A549 (cell line): ENCODE measurements at regions not wholly inside any gene's neighbourhood (a gene's known extent, or its start where the extent isn't known, plus 50 kb on each side); places are given as distances from the start of the nearest gene placed in this dataset.

ENCODE experiments used
- ATAC-seq, 2 experiments: fragments of 200-7000 bp in 1 of 2; fragments of >200 bp in 1 of 2; cut with Nextera tagmentation in 1 of 2; cut with Tn5 transposase in 1 of 2; 3 replicates each; pipeline versions ENCODE4 v1.8.0 to v1.9.1; 2018 to 2020; ENCODE audit warnings: mild to moderate bottlenecking in 1 of 2, moderate library complexity in 1 of 2
- CTCF ChIA-PET: fragments of 300-600 bp; sonication (Branson Sonifier 250); formaldehyde crosslinking; extraction: SDS; loops from one replicate; lab custom pipeline; 2021; ENCODE audit warnings: antibody characterized with exemption, inconsistent platforms; lab: Yijun Ruan, JAX
- POLR2A ChIA-PET: fragments of 350-600 bp; formaldehyde crosslinking; extraction: SDS; loops from one replicate; lab custom pipeline; 2021; ENCODE audit warnings: antibody characterized with exemption, inconsistent platforms; lab: Yijun Ruan, JAX
- DNase-seq, 2 experiments: peaks; one replicate each; pipeline versions ENCODE4 v3.0.0 to v3.0.0-alpha.2; 2011 to 2016; ENCODE audit warnings: low read depth in 1 of 2, low spot score in 1 of 2
- FAIRE-seq: peaks from 2 replicates; lab custom pipeline; 2011; peaks lifted over from hg19 to GRCh38; lab: Jason Lieb, UNC
- H3K27ac ChIP-seq, 2 experiments: fragments of >200 bp; sonication (Bioruptor Twin); formaldehyde crosslinking; 3 replicates each; pipeline ENCODE4 v1.5.1; 2016 to 2017
- H3K4me1 ChIP-seq: fragments of >200 bp; sonication (Bioruptor Twin); formaldehyde crosslinking; 3 replicates; pipeline ENCODE4 v1.6.1; 2016
- H3K4me2 ChIP-seq: fragments of >200 bp; sonication (Bioruptor Twin); formaldehyde crosslinking; 3 replicates; pipeline ENCODE4 v1.6.1; 2016
- H3K4me3 ChIP-seq: fragments of >200 bp; sonication (Bioruptor Twin); formaldehyde crosslinking; 3 replicates; pipeline ENCODE4 v1.5.1; 2016
- H3K9me3 ChIP-seq: fragments of >200 bp; sonication (Bioruptor Twin); formaldehyde crosslinking; 3 replicates; pipeline ENCODE4 v1.6.1; 2016
- BHLHE40 ChIP-seq: IDR thresholded peaks from 2 replicates; pipeline ENCODE4 v1.6.1; 2012; ENCODE audit warnings: low read depth, low read length, inconsistent platforms
- CBX8 ChIP-seq: fragments of 200-600 bp; sonication (generic); IDR thresholded peaks from 2 replicates; pipeline ENCODE4 v1.6.1; 2016
- CEBPB ChIP-seq, 2 experiments: fragments of >200 bp in 1 of 2; sonication (Bioruptor Twin) in 1 of 2; formaldehyde crosslinking in 1 of 2; IDR thresholded peaks; 2 replicates each; pipeline ENCODE4 v1.6.1; 2012 to 2016
- CHD2 ChIP-seq: fragments of 150-350 bp; IDR thresholded peaks from 2 replicates; pipeline ENCODE4 v1.6.1; 2014; ENCODE audit warnings: low read length; ENCODE audit not compliant: partially characterized antibody
- ESRRA ChIP-seq: fragments of 150-350 bp; IDR thresholded peaks from 2 replicates; pipeline ENCODE4 v1.6.1; 2014; ENCODE audit warnings: mild to moderate bottlenecking, low read length, borderline replicate concordance
- FOSB ChIP-seq: fragments of 250-450 bp; sonication (Bioruptor Pico); IDR thresholded peaks from 2 replicates; pipeline ENCODE4 v1.5.0; 2020; ENCODE audit warnings: mild to moderate bottlenecking, moderate library complexity
- GATA3 ChIP-seq: IDR thresholded peaks from 2 replicates; pipeline ENCODE4 v1.6.1; 2012; ENCODE audit warnings: borderline replicate concordance
- HOXA7 ChIP-seq: fragments of 250-450 bp; sonication (Bioruptor Pico); IDR thresholded peaks from 2 replicates; pipeline ENCODE4 v1.5.0; 2020; ENCODE audit warnings: mild to moderate bottlenecking, moderate library complexity
- HOXB13 ChIP-seq: fragments of 250-450 bp; sonication (Bioruptor Pico); IDR thresholded peaks from 2 replicates; pipeline ENCODE4 v1.5.0; 2020; ENCODE audit warnings: low read depth, mild to moderate bottlenecking, moderate library complexity
- JUNB ChIP-seq: fragments of >200 bp; sonication (Bioruptor Twin); formaldehyde crosslinking; IDR thresholded peaks from 2 replicates; pipeline ENCODE4 v1.6.1; 2016
- KDM1A ChIP-seq: fragments of 200-600 bp; sonication (generic); IDR thresholded peaks from 2 replicates; pipeline ENCODE4 v1.6.1; 2016; ENCODE audit warnings: low read depth, mild to moderate bottlenecking
- KDM5A ChIP-seq: fragments of 200-600 bp; sonication (generic); IDR thresholded peaks from 2 replicates; pipeline ENCODE4 v1.6.1; 2016; ENCODE audit warnings: antibody characterized with exemption, mild to moderate bottlenecking
- MAZ ChIP-seq: fragments of 150-350 bp; IDR thresholded peaks from 2 replicates; pipeline ENCODE4 v1.6.1; 2014; ENCODE audit warnings: antibody characterized with exemption, low read depth, low read length, borderline replicate concordance
- NFE2L2 ChIP-seq: fragments of 150-350 bp; conservative IDR thresholded peaks from 2 replicates; pipeline ENCODE4 v1.6.1; 2014; ENCODE audit warnings: low read length
- RARB ChIP-seq: fragments of 250-450 bp; sonication (Bioruptor Pico); IDR thresholded peaks from 2 replicates; pipeline ENCODE4 v1.8.0; 2021; ENCODE audit warnings: mild to moderate bottlenecking, moderate library complexity
- RCOR1 ChIP-seq: fragments of 150-350 bp; IDR thresholded peaks from 2 replicates; pipeline ENCODE4 v1.6.1; 2014; ENCODE audit warnings: antibody characterized with exemption, low read length, low read depth
- ZC3H11A ChIP-seq: fragments of 450-650 bp; IDR thresholded peaks from 2 replicates; pipeline ENCODE4 v1.6.1; 2014; ENCODE audit warnings: antibody characterized with exemption, mild to moderate bottlenecking
- ZFP36 ChIP-seq: fragments of 450-650 bp; IDR thresholded peaks from 2 replicates; pipeline ENCODE4 v1.6.1; 2014; ENCODE audit warnings: borderline replicate concordance; ENCODE audit not compliant: partially characterized antibody
- WGBS: methylation state at CpG from one replicate; pipeline ENCODE4 v1.1.6; 2017; ENCODE audit errors: missing lambda C conversion rate; 5-methylcytosine and 5-hydroxymethylcytosine counted together
- TF ChIP-seq, protein P1 (sequence below): fragments of 150-350 bp; IDR thresholded peaks from 2 replicates; pipeline ENCODE4 v1.6.1; 2014; ENCODE audit warnings: low read depth, mild to moderate bottlenecking, low read length
- TF ChIP-seq, protein P2 (sequence below): fragments of >200 bp; sonication (Bioruptor Twin); formaldehyde crosslinking; IDR thresholded peaks from 3 replicates; pipeline ENCODE4 v1.5.1; 2016
- TF ChIP-seq, protein P3 (sequence below): fragments of 200-600 bp; sonication (generic); IDR thresholded peaks from 2 replicates; pipeline ENCODE4 v1.6.1; 2016; ENCODE audit warnings: antibody characterized with exemption, mild to moderate bottlenecking, moderate library complexity

DNA sequence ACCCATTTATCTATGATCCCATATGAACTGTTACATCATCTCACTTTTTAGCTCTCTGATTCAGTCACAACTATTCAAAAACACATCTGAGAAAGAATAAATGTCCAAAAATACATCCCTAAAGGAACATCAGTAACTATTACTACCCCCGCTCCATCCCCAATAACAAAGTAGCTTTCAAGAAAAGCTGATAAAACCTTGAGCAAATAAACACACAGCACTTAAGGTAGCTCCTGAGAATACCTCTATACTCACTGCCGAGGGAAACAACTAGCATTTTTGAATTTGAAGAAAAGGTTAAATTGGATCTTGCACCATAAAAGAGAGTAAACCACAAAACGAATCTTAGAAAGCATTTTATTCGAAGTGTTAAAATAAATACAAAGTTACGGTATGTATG lies 63.4 kb downstream of the PMAIP1 start:
- FAIRE-seq (no peak), DNase-seq (no peak), ATAC-seq (no peak)
- H3K9me3 ChIP-seq = no peaks in the 10 kb centered on the region
- POLR2A ChIA-PET = no interaction called here
- CTCF ChIA-PET = interaction anchor here (1.9 kb wide), 1 partner anchor 126 kb away, joined by 5 read pairs; no protein-coding TSS in a partner anchor
- 48% methylated on average over 5 of the region's 5 CpGs for WGBS
- no peak overlapping the region for H3K4me3 ChIP-seq
- no peak for TF ChIP-seq BHLHE40
- H3K4me2 ChIP-seq = no peak overlapping the region
- H3K27ac ChIP-seq = no peak overlapping the region
- peaks cover 7% of the 10 kb centered on the region; the same call in 2 of the 3 replicates for H3K4me1 ChIP-seq

DNA sequence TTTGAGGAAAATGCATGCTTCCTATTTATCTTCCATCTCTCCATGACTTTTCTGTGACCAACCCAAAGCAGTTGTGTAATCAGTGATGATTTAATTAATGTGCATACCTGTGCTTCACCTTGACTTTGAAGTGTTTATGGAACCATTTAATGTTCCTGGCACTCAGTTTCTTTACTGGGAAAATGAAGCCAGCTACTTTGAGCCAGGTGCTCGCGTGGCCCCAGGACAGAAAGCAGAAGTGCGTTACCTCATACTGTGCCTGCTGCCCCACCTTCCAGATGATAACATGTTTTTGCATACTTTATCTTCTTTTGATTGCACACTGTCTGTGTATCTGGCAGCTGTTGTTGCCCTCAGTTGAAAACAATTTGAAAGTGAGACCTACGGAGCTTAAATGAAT lies 61.3 kb downstream of the PMAIP1 start:
- Histone ChIP-seq H3K27ac (no peak overlapping the region), H3K4me1 (peaks cover 13% of the 10 kb centered on the region; the same call in 2 of the 3 replicates), H3K4me3 (no peak overlapping the region), H3K9me3 (no peaks in the 10 kb centered on the region), H3K4me2 (no peak overlapping the region)
- 89% methylated on average over 4 of the region's 4 CpGs for WGBS
- FAIRE-seq = no peak
- no peak for ATAC-seq
- TF ChIP-seq, protein P1, sequence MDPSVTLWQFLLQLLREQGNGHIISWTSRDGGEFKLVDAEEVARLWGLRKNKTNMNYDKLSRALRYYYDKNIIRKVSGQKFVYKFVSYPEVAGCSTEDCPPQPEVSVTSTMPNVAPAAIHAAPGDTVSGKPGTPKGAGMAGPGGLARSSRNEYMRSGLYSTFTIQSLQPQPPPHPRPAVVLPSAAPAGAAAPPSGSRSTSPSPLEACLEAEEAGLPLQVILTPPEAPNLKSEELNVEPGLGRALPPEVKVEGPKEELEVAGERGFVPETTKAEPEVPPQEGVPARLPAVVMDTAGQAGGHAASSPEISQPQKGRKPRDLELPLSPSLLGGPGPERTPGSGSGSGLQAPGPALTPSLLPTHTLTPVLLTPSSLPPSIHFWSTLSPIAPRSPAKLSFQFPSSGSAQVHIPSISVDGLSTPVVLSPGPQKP = no peak
- TF ChIP-seq CHD2 (no peak), CEBPB (IDR thresholded peaks at IDR 0.05) (no peak), JUNB (no peak), NFE2L2 (no peak), KDM1A (no peak), CBX8 (no peak), FOSB (CRISPR knock-in tag) (no peak), GATA3 (no peak), HOXB13 (CRISPR knock-in tag) (no peak), RARB (CRISPR knock-in tag) (no peak), KDM5A (no peak), ESRRA (no peak), HOXA7 (CRISPR knock-in tag) (no peak), ZC3H11A (no peak), RCOR1 (no peak), MAZ (no peak), ZFP36 (no peak)
- TF ChIP-seq, protein P2, sequence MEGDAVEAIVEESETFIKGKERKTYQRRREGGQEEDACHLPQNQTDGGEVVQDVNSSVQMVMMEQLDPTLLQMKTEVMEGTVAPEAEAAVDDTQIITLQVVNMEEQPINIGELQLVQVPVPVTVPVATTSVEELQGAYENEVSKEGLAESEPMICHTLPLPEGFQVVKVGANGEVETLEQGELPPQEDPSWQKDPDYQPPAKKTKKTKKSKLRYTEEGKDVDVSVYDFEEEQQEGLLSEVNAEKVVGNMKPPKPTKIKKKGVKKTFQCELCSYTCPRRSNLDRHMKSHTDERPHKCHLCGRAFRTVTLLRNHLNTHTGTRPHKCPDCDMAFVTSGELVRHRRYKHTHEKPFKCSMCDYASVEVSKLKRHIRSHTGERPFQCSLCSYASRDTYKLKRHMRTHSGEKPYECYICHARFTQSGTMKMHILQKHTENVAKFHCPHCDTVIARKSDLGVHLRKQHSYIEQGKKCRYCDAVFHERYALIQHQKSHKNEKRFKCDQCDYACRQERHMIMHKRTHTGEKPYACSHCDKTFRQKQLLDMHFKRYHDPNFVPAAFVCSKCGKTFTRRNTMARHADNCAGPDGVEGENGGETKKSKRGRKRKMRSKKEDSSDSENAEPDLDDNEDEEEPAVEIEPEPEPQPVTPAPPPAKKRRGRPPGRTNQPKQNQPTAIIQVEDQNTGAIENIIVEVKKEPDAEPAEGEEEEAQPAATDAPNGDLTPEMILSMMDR = no peak
- TF ChIP-seq, protein P3, sequence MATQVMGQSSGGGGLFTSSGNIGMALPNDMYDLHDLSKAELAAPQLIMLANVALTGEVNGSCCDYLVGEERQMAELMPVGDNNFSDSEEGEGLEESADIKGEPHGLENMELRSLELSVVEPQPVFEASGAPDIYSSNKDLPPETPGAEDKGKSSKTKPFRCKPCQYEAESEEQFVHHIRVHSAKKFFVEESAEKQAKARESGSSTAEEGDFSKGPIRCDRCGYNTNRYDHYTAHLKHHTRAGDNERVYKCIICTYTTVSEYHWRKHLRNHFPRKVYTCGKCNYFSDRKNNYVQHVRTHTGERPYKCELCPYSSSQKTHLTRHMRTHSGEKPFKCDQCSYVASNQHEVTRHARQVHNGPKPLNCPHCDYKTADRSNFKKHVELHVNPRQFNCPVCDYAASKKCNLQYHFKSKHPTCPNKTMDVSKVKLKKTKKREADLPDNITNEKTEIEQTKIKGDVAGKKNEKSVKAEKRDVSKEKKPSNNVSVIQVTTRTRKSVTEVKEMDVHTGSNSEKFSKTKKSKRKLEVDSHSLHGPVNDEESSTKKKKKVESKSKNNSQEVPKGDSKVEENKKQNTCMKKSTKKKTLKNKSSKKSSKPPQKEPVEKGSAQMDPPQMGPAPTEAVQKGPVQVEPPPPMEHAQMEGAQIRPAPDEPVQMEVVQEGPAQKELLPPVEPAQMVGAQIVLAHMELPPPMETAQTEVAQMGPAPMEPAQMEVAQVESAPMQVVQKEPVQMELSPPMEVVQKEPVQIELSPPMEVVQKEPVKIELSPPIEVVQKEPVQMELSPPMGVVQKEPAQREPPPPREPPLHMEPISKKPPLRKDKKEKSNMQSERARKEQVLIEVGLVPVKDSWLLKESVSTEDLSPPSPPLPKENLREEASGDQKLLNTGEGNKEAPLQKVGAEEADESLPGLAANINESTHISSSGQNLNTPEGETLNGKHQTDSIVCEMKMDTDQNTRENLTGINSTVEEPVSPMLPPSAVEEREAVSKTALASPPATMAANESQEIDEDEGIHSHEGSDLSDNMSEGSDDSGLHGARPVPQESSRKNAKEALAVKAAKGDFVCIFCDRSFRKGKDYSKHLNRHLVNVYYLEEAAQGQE = no peak
- POLR2A ChIA-PET = no interaction called here
- CTCF ChIA-PET = no interaction called here
- no peak for DNase-seq
